HG03175 (cell line): ENCODE measurements at regions not wholly inside any gene's neighbourhood (a gene's known extent, or its start where the extent isn't known, plus 50 kb on each side); places are given as distances from the start of the nearest gene placed in this dataset.

Experiments
- ATAC-seq: cut with Tn5 transposase; IDR thresholded peaks from one replicate; pipeline ENCODE4 v1.9.1; 2021; ENCODE audit warnings: mild to moderate bottlenecking, moderate library complexity; ENCODE audit not compliant: unreplicated experiment

- ATAC-seq = no peak
Measured at GRCh38 chr14:34350903-34351302, 111.1 kb downstream of the SPTSSA start.

GRCh38 chr14:34348592-34348991 lies 113.4 kb downstream of the SPTSSA start:
- no peak for ATAC-seq

- ATAC-seq = no peak
Measured at GRCh38 chr14:34347683-34348082, 114.4 kb downstream of the SPTSSA start.

- ATAC-seq = no peak
Measured at GRCh38 chr14:34345718-34346465, 116.1 kb downstream of the SPTSSA start.

GRCh38 chr14:34344318-34344717 lies 117.7 kb downstream of the SPTSSA start:
- ATAC-seq = no peak

GRCh38 chr14:34340025-34340625 lies 121.9 kb downstream of the SPTSSA start:
- no peak for ATAC-seq

GRCh38 chr14:34338056-34338455 lies 124.0 kb downstream of the SPTSSA start:
- no peak for ATAC-seq

- no peak for ATAC-seq
Measured at GRCh38 chr14:34336501-34336900, 125.5 kb downstream of the SPTSSA start.

GRCh38 chr14:34335968-34336367 lies 126.1 kb downstream of the SPTSSA start:
- no peak for ATAC-seq

- no peak for ATAC-seq
Measured at GRCh38 chr14:34334329-34334728, 127.7 kb downstream of the SPTSSA start.

- ATAC-seq = peak; percentile 83
Measured at GRCh38 chr14:34331728-34332623, 130.1 kb downstream of the SPTSSA start.

GRCh38 chr14:34330846-34331245 lies 131.2 kb downstream of the SPTSSA start:
- no peak for ATAC-seq

- ATAC-seq = no peak
Measured at GRCh38 chr14:34329301-34329700, 132.7 kb downstream of the SPTSSA start.

GRCh38 chr14:34328178-34328577 lies 133.9 kb downstream of the SPTSSA start:
- no peak for ATAC-seq

GRCh38 chr14:34325493-34325892 lies 136.5 kb downstream of the SPTSSA start:
- ATAC-seq = no peak

GRCh38 chr14:34324363-34324795 lies 137.7 kb downstream of the SPTSSA start:
- no peak for ATAC-seq

GRCh38 chr14:34322940-34323418 lies 139.1 kb downstream of the SPTSSA start:
- ATAC-seq = peak; percentile 80

GRCh38 chr14:34319140-34319539 lies 142.9 kb downstream of the SPTSSA start:
- ATAC-seq = no peak

- ATAC-seq = no peak
Measured at GRCh38 chr14:34318014-34318413, 144.0 kb downstream of the SPTSSA start.

- ATAC-seq = no peak
Measured at GRCh38 chr14:34310724-34311123, 151.3 kb downstream of the SPTSSA start.

- ATAC-seq = no peak
Measured at GRCh38 chr14:34303811-34304210, 158.2 kb downstream of the SPTSSA start.
